WTC11 (cell line): ENCODE measurements at regions not wholly inside any gene's neighbourhood (a gene's known extent, or its start where the extent isn't known, plus 50 kb on each side); places are given as distances from the start of the nearest gene placed in this dataset.

ENCODE experiments used
- ATAC-seq: fragments of 200-7000 bp; cut with Tn5 transposase; 2 replicates; pipeline ENCODE4 v1.10.0; 2021; ENCODE audit warnings: mild to moderate bottlenecking, moderate library complexity
- CTCF ChIA-PET: fragments of 300-600 bp; sonication (Branson Sonifier 250); formaldehyde crosslinking; loops from one replicate; lab custom pipeline; 2021; ENCODE audit warnings: antibody characterized with exemption; lab: Charles Lee
- POLR2A ChIA-PET: fragments of 350-600 bp; sonication (Branson Sonifier 250); formaldehyde crosslinking; loops from one replicate; lab custom pipeline; 2021; ENCODE audit warnings: antibody characterized with exemption; lab: Charles Lee
- DNase-seq: peaks from one replicate; pipeline ENCODE4 v3.0.0; 2021; ENCODE audit warnings: low spot score
- H3K27ac Mint-ChIP-seq: 2 replicates; pipeline ENCODE4 v1.8.0; 2021; ENCODE audit warnings: mixed read lengths
- H3K27me3 Mint-ChIP-seq: 2 replicates; pipeline ENCODE4 v1.8.0; 2021; ENCODE audit warnings: low read depth, mild to moderate bottlenecking, moderate library complexity, mixed read lengths
- H3K36me3 Mint-ChIP-seq: 2 replicates; pipeline ENCODE4 v1.8.0; 2021; ENCODE audit warnings: mixed read lengths
- H3K4me1 Mint-ChIP-seq: 2 replicates; pipeline ENCODE4 v1.8.0; 2022; ENCODE audit warnings: mixed read lengths
- H3K4me3 Mint-ChIP-seq: 2 replicates; pipeline ENCODE4 v1.8.0; 2021; ENCODE audit warnings: mild to moderate bottlenecking, moderate library complexity, mixed read lengths
- H3K9me3 Mint-ChIP-seq: 2 replicates; pipeline ENCODE4 v1.8.0; 2021; ENCODE audit warnings: mixed read lengths
- ATF1 ChIP-seq: sonication (generic); formaldehyde crosslinking; IDR thresholded peaks from 2 replicates; pipeline ENCODE4 v1.8.1; 2023; ENCODE audit warnings: mild to moderate bottlenecking, moderate library complexity, missing genetic modification reagents
- ELF4 ChIP-seq: sonication (generic); formaldehyde crosslinking; IDR thresholded peaks from 2 replicates; pipeline ENCODE4 v1.8.1; 2022; ENCODE audit warnings: low read depth, mild to moderate bottlenecking, moderate library complexity, missing genetic modification reagents
- EMX1 ChIP-seq: fragments of 250-450 bp; sonication (Bioruptor Pico); IDR thresholded peaks from 2 replicates; pipeline ENCODE4 v1.8.0; 2021; ENCODE audit warnings: mild to moderate bottlenecking
- ESRRA ChIP-seq: sonication (generic); formaldehyde crosslinking; IDR thresholded peaks from 2 replicates; pipeline ENCODE4 v1.8.1; 2022; ENCODE audit warnings: mild to moderate bottlenecking, missing genetic modification reagents, borderline replicate concordance
- JUN ChIP-seq: sonication (generic); formaldehyde crosslinking; IDR thresholded peaks from 2 replicates; pipeline ENCODE4 v1.8.0; 2023; ENCODE audit warnings: mild to moderate bottlenecking, missing genetic modification reagents
- NFATC4 ChIP-seq: fragments of 250-450 bp; sonication (Bioruptor Pico); IDR thresholded peaks from 2 replicates; pipeline ENCODE4 v1.9.0; 2021; ENCODE audit warnings: mild to moderate bottlenecking
- NR3C1 ChIP-seq: sonication (generic); formaldehyde crosslinking; conservative IDR thresholded peaks from 2 replicates; pipeline ENCODE4 v1.8.1; 2023; ENCODE audit warnings: low read depth, mild to moderate bottlenecking, missing genetic modification reagents
- SMAD4 ChIP-seq: sonication (generic); formaldehyde crosslinking; IDR thresholded peaks from 2 replicates; pipeline ENCODE4 v1.8.0; 2022; ENCODE audit warnings: mild to moderate bottlenecking, missing genetic modification reagents
- TEAD4 ChIP-seq: sonication (generic); formaldehyde crosslinking; IDR thresholded peaks from 2 replicates; pipeline ENCODE4 v1.8.0; 2022; ENCODE audit warnings: mild to moderate bottlenecking, missing genetic modification reagents
- TP53 ChIP-seq: sonication (generic); formaldehyde crosslinking; IDR thresholded peaks from 2 replicates; pipeline ENCODE4 v1.8.1; 2023; ENCODE audit warnings: mild to moderate bottlenecking, missing genetic modification reagents
- ZNF317 ChIP-seq: sonication (generic); formaldehyde crosslinking; IDR thresholded peaks from 2 replicates; pipeline ENCODE4 v1.8.1; 2023; ENCODE audit warnings: low read depth, mild to moderate bottlenecking, moderate library complexity, missing genetic modification reagents, borderline replicate concordance
- ZNF396 ChIP-seq: fragments of 250-450 bp; sonication (Bioruptor Pico); IDR thresholded peaks from 2 replicates; pipeline ENCODE4 v1.8.0; 2021; ENCODE audit warnings: mild to moderate bottlenecking, moderate library complexity, borderline replicate concordance
- TF ChIP-seq, protein P1 (sequence below): sonication (generic); formaldehyde crosslinking; IDR thresholded peaks from 2 replicates; pipeline ENCODE4 v1.8.0; 2023; ENCODE audit warnings: missing genetic modification reagents
- TF ChIP-seq, protein P2 (sequence below): sonication (generic); formaldehyde crosslinking; IDR thresholded peaks from 2 replicates; pipeline ENCODE4 v1.8.0; 2023; ENCODE audit warnings: missing genetic modification reagents, mild to moderate bottlenecking, borderline replicate concordance
- TF ChIP-seq, protein P3 (sequence below): fragments of 250-450 bp; sonication (Bioruptor Pico); IDR thresholded peaks from 2 replicates; pipeline ENCODE4 v1.9.0; 2021; ENCODE audit warnings: moderate library complexity, mild to moderate bottlenecking, inconsistent platforms, borderline replicate concordance
- TF ChIP-seq, protein P4 (sequence below): sonication (generic); formaldehyde crosslinking; IDR thresholded peaks from 2 replicates; pipeline ENCODE4 v1.8.1; 2022; ENCODE audit warnings: mild to moderate bottlenecking, moderate library complexity, missing genetic modification reagents
- TF ChIP-seq, protein P5 (sequence below): sonication (generic); formaldehyde crosslinking; IDR thresholded peaks from 2 replicates; pipeline ENCODE4 v1.8.0; 2022; ENCODE audit warnings: mild to moderate bottlenecking, missing genetic modification reagents
- TF ChIP-seq, protein P6 (sequence below): sonication (generic); formaldehyde crosslinking; IDR thresholded peaks from 2 replicates; pipeline ENCODE4 v1.8.1; 2022; ENCODE audit warnings: mild to moderate bottlenecking, missing genetic modification reagents, moderate library complexity, borderline replicate concordance

DNA sequence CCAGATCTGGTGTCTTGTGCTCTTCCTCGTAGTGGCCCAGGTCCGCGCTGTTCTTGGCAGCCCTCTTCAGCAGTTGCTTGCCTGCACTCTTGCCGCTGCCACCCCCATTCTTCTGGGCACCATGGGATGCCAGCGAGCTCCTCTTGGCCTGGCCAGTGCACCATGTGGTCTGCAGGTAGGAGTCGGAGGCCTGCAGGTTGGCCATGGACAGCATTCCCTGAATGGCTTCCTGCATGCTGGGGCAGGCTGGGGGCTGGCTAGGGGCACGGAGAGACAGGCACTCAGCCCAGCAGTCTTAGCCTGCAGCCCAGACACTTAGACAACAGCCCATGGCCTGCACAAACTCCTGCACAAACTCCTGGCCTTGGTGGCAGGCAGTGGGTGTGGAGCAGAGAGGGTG lies 234.9 kb downstream of the TUBA3C start:
- Mint-ChIP-seq H3K4me3 (no peak overlapping the region), H3K4me1 (no peaks in the 10 kb centered on the region), H3K27me3 (peaks cover 3% of the 10 kb centered on the region; the same call in 1 of the 2 replicates), H3K9me3 (peaks cover 45% of the 10 kb centered on the region), H3K27ac (no peak overlapping the region), H3K36me3 (peaks cover 57% of the 10 kb centered on the region)
- no peak for ATAC-seq
- POLR2A ChIA-PET, result no interaction called here
- no peak for DNase-seq
- TF ChIP-seq, protein P1, sequence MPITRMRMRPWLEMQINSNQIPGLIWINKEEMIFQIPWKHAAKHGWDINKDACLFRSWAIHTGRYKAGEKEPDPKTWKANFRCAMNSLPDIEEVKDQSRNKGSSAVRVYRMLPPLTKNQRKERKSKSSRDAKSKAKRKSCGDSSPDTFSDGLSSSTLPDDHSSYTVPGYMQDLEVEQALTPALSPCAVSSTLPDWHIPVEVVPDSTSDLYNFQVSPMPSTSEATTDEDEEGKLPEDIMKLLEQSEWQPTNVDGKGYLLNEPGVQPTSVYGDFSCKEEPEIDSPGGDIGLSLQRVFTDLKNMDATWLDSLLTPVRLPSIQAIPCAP (CRISPR knock-in tag), result no peak
- TF ChIP-seq, protein P2, sequence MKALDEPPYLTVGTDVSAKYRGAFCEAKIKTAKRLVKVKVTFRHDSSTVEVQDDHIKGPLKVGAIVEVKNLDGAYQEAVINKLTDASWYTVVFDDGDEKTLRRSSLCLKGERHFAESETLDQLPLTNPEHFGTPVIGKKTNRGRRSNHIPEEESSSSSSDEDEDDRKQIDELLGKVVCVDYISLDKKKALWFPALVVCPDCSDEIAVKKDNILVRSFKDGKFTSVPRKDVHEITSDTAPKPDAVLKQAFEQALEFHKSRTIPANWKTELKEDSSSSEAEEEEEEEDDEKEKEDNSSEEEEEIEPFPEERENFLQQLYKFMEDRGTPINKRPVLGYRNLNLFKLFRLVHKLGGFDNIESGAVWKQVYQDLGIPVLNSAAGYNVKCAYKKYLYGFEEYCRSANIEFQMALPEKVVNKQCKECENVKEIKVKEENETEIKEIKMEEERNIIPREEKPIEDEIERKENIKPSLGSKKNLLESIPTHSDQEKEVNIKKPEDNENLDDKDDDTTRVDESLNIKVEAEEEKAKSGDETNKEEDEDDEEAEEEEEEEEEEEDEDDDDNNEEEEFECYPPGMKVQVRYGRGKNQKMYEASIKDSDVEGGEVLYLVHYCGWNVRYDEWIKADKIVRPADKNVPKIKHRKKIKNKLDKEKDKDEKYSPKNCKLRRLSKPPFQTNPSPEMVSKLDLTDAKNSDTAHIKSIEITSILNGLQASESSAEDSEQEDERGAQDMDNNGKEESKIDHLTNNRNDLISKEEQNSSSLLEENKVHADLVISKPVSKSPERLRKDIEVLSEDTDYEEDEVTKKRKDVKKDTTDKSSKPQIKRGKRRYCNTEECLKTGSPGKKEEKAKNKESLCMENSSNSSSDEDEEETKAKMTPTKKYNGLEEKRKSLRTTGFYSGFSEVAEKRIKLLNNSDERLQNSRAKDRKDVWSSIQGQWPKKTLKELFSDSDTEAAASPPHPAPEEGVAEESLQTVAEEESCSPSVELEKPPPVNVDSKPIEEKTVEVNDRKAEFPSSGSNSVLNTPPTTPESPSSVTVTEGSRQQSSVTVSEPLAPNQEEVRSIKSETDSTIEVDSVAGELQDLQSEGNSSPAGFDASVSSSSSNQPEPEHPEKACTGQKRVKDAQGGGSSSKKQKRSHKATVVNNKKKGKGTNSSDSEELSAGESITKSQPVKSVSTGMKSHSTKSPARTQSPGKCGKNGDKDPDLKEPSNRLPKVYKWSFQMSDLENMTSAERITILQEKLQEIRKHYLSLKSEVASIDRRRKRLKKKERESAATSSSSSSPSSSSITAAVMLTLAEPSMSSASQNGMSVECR (CRISPR knock-in tag), result no peak
- no peak for TF ChIP-seq TEAD4 (CRISPR knock-in tag)
- TF ChIP-seq ESRRA (CRISPR knock-in tag), result no peak
- TF ChIP-seq SMAD4 (CRISPR knock-in tag), result no peak
- TF ChIP-seq, protein P3, sequence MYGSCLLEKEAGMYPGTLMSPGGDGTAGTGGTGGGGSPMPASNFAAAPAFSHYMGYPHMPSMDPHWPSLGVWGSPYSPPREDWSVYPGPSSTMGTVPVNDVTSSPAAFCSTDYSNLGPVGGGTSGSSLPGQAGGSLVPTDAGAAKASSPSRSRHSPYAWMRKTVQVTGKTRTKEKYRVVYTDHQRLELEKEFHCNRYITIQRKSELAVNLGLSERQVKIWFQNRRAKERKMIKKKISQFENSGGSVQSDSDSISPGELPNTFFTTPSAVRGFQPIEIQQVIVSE, result no peak
- no peak for TF ChIP-seq ZNF396 (CRISPR knock-in tag)
- TF ChIP-seq ZNF317 (CRISPR knock-in tag), result no peak
- TF ChIP-seq, protein P4, sequence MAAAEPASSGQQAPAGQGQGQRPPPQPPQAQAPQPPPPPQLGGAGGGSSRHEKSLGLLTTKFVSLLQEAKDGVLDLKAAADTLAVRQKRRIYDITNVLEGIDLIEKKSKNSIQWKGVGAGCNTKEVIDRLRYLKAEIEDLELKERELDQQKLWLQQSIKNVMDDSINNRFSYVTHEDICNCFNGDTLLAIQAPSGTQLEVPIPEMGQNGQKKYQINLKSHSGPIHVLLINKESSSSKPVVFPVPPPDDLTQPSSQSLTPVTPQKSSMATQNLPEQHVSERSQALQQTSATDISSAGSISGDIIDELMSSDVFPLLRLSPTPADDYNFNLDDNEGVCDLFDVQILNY, result no peak
- no peak for TF ChIP-seq ELF4 (CRISPR knock-in tag)
- TF ChIP-seq EMX1 (CRISPR knock-in tag), result no peak
- no peak for TF ChIP-seq NR3C1 (CRISPR knock-in tag)
- TF ChIP-seq NFATC4 (CRISPR knock-in tag), result no peak
- TF ChIP-seq JUN (CRISPR knock-in tag), result no peak
- TF ChIP-seq, protein P5, sequence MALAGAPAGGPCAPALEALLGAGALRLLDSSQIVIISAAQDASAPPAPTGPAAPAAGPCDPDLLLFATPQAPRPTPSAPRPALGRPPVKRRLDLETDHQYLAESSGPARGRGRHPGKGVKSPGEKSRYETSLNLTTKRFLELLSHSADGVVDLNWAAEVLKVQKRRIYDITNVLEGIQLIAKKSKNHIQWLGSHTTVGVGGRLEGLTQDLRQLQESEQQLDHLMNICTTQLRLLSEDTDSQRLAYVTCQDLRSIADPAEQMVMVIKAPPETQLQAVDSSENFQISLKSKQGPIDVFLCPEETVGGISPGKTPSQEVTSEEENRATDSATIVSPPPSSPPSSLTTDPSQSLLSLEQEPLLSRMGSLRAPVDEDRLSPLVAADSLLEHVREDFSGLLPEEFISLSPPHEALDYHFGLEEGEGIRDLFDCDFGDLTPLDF (CRISPR knock-in tag), result no peak
- TF ChIP-seq, protein P6, sequence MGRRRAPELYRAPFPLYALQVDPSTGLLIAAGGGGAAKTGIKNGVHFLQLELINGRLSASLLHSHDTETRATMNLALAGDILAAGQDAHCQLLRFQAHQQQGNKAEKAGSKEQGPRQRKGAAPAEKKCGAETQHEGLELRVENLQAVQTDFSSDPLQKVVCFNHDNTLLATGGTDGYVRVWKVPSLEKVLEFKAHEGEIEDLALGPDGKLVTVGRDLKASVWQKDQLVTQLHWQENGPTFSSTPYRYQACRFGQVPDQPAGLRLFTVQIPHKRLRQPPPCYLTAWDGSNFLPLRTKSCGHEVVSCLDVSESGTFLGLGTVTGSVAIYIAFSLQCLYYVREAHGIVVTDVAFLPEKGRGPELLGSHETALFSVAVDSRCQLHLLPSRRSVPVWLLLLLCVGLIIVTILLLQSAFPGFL (CRISPR knock-in tag), result no peak
- no peak for TF ChIP-seq TP53 (CRISPR knock-in tag)
- TF ChIP-seq ATF1, result no peak
- CTCF ChIA-PET, result no interaction called here
